Stimulated activated CD8-positive, alpha-beta memory T cell treated with anti-CD3 and anti-CD28 coated beads, Interleukin-12 subunit alpha, Interleukin-12 subunit beta, amount 100 ng/mL, for 4 hours (primary cell): ENCODE measurements at regions not wholly inside any gene's neighbourhood (a gene's known extent, or its start where the extent isn't known, plus 50 kb on each side); places are given as distances from the start of the nearest gene placed in this dataset.

Experiments
- DNase-seq: peaks from one replicate; pipeline ENCODE4 v3.0.0-alpha.2; 2020; ENCODE audit warnings: low read depth

DNA sequence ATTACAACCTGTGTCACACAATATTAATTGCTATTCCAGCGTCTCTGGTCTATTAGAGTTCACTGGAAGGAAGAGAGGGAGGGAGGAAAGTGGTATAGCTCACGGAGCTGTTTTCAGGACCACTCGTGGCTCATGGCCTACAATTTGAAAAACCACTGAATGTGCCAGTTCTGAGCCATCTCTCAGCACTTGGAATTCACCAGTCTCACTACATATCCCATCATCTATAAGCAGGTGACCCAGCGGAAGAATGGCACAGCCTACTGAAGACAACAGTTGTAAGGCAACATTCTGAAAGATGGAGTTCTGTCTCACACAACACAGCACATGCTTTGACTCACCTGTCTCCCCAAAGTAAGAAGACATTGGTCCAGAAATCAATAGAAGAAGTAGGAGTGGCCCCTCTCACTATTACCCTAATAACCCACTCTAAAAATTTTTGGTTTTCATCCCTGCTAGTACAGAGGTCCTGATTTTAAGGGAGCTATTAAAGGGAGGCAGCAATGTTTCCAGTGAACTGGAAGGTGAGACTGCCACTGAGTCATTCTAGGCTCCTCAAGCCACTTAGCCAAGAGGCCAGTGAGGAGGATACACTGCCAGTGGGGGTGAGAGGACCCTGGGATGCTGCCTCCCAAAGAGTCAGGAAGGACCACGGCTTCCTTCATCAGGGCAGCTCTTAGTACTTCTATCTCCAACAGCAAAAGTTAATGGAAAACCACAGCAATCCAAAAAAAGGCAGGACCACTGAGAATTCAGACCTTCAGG lies 50.0 kb upstream of the DOCK9 start:
- no peak for DNase-seq

DNA sequence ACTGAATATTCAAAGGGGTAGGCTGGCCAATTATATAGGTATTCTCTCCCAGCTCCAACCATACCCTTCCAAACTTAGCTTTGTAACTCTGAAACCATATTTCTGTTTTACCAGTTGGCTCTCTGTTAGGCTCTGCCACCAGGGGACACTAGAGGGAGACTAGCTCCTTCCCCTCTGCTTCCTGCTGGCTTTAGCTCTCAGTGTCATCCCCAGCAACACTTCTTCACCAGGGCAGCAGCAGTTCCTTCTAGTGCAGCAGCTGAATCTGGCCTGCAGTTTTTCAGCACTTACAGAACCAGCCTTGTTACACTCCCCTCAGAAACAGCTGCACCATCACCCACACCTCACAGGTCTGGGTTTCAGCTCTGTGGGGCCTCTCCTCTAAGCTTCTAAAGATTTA lies 51.0 kb upstream of the DOCK9 start:
- DNase-seq: no peak

- no peak for DNase-seq
Measured at GRCh38 chr13:99029576-99029975, 51.7 kb upstream of the DOCK9 start.

DNA sequence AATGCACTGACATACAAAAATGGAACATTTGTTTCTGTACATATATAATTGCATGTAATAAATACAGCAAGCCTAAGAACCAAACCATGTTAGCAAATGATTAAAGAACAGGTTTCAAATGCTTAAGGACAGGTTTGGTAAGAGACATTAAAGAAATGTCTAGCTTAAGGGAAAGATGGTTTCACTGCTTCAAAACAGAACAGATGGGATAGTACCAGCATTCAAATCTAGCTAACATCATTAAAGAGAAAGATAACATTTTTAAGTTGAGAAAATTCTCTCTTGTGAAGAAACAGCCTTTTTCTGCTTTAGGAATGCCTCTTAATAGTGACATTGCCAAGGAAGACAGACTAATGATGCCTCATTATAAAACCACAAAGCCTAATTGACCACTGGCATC lies 52.5 kb upstream of the DOCK9 start:
- DNase-seq: no peak

GRCh38 chr13:99031832-99032231 lies 54.0 kb upstream of the DOCK9 start:
- no peak for DNase-seq

- DNase-seq: no peak
Measured at GRCh38 chr13:99033814-99034213, 56.0 kb upstream of the DOCK9 start.

- no peak for DNase-seq
Measured at GRCh38 chr13:99034333-99035085, 56.6 kb upstream of the DOCK9 start.

DNA sequence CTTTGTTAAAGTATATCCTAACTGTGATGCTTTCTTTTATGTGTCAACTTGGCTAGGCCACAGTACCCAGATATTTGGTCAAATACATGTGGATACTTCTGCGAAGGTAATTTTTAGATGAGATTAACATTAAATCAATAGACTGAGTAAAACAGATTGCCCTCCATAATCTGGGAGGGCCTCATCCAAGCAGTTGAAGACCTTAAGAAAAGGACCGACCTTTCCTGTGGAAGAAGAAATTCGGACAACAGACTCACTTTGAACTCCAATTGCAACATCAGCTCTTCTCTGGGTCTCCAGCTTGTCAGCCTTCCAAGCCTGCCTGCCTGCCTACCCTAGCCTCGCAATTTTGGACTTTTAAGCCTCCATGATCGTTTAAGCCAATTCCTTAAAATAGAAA lies 57.9 kb upstream of the DOCK9 start:
- DNase-seq: no peak

GRCh38 chr13:99037756-99038155 lies 59.9 kb upstream of the DOCK9 start:
- no peak for DNase-seq

- no peak for DNase-seq
Measured at GRCh38 chr13:99039718-99040280, 61.9 kb upstream of the DOCK9 start.

- no peak for DNase-seq
Measured at GRCh38 chr13:99040536-99041131, 62.8 kb upstream of the DOCK9 start.

DNA sequence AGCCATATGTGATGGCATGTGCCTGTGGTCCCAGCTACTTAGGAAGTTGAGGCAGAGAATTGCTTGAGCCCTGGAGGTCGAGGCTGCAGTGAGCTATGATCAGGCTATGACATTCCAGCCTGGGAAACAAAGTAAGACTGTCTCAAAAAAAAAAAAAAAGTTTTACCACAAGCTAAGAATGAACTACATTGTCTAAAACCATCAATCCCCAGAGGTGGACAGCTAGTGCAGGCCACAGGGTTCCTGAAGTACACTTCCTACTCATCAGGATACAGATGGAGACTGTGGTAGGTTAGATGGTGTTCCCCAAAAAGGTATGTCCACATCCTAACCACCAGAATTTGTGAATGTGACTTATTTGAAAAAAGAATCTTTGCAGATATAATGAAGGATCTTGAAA lies 63.5 kb upstream of the DOCK9 start:
- no peak for DNase-seq

GRCh38 chr13:99041788-99042187 lies 63.9 kb upstream of the DOCK9 start:
- DNase-seq: no peak

DNA sequence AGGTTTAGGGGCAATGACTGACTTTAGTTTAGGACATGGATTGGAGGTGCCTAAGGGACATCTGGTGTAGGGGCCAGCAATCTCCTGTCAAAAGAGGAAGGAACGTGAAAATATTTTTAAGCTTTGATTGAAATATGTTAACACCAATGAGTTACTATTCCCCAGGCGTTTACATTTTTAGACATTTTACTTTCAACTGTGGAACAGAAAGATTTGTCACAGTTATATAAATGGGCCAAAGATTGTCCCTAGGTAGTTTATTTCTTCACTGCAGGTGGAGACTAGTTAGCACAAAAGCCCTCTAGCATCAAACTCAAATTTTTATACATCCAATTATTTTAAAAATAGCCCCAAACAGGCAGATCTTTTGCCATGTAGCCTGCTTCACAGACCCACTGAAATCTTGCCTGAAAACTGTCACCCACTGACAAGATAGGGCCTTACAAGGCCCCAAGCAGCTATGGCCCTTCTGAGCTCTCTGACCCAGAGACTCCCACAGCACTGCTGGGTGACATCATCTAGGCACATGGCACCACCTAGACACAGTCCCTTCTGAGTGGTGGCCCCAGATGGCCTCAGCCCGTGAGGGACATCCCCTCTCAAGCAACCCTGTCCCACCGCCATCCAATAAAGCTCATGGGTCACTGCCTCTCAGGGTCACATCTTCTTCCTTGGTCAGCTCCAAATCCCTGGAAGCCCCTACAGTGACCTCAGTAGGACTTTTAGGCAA lies 64.8 kb upstream of the DOCK9 start:
- no peak for DNase-seq

DNA sequence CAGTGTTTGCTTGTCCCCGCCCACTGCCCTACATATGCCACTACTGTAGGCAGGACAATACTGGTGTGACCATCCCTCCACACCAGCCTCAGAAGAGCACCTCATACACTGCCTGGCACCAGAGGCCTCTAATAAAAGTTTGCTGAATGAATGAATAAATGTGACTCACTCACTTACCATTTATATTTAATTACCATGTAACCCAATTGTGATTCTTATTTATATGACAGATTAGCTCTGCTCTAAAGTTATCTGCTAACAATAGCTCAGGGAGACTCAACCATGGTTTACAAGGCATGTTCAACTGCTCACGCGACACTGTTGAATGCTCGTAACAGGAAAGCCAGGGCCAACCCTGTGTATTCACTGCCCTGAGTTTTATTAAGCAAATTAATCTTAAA lies 66.0 kb upstream of the DOCK9 start:
- no peak for DNase-seq

DNA sequence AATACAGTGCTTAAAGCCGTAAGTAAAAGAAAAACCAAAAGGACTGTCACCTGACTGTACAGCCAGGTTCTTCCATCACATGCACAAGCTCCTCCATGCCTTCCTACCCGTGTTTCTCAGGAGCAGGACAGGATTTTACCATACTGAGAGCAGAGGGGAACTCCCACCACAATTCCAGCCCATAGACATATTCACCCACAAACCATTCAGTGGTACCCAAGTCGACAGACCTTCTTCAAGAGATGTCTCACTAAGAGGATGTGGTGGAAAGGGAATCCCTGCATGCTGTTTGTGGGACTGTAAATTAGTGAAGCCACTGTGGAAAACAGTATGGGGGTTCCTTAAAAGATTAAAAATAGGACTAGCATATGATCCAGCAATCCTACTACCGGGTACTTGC lies 66.9 kb upstream of the DOCK9 start:
- no peak for DNase-seq

GRCh38 chr13:99045396-99045795 lies 67.5 kb upstream of the DOCK9 start:
- DNase-seq: no peak

DNA sequence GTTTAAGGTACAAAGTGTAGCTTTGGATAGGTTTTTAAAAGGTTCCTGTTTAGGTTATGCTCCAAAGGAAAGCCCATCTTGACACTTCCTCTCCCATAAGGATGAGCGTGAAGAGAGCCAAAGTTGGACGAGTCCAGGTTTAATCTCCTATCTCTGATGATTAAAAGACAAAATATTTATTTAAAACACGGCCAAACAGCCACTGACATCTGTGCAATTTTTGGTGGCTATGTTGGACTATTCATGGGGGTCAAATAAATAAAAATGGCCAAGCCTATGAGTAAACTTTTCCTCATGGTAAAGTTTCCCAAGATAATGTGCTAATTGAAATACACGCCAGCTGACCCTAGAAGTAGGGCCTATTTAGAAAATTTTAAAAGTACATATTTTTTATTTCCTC lies 69.0 kb upstream of the DOCK9 start:
- no peak for DNase-seq

DNA sequence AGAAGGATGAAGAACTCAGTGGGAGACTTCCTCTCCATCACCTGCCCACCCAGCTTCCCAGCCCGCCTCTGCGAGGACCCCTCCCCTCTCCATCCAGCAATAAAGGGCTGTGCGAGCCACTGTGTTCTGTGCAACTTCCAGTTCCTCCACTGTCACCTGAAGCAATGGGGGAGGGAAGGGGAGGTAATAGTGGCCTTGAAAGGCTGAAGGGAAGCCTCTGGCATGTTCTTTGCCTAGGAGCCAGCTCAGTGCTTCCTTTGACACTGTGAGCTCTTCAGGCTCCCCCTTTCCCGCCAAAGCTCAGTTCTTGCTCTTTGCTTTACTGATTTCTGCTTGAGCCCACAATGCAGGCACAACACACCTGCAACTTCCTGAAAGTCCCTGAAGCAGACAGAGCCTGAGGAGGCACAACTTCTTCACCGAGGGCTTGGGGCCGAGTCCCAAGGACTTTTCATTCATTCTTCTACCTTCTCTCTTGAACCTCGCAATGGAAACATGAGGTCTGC lies 73.2 kb upstream of the DOCK9 start:
- DNase-seq: no peak

DNA sequence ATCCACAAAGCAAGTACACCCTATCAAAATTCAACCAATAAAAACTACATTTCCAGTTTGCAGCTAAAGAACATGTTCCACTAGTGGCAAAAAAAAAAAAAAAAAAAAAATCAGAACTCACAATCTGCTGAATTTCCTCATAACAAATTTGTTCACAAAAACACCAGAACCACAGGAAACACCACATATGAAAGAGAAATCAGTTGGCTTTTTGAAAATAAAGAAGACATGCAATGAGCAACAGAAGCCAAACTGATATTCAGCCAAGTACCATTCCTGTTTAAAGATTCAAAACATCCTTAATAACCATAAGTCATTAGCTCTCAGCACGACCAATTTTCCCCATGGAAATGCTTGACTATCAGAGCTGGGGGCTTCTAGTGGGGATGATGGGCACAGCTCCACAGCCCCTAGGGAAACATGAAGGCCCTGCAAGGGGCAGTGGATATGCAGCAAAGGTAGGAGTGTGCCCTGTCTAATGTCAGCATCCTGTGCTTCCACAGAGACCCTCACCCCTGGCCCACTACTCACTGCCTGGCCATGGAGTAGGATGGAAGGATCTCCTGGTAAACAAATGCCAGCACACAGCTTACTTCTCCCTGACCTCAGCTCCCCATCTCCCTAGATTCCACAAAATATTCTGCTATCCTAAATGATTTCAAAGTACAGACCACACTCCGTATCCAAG lies 74.0 kb upstream of the DOCK9 start:
- no peak for DNase-seq

DNA sequence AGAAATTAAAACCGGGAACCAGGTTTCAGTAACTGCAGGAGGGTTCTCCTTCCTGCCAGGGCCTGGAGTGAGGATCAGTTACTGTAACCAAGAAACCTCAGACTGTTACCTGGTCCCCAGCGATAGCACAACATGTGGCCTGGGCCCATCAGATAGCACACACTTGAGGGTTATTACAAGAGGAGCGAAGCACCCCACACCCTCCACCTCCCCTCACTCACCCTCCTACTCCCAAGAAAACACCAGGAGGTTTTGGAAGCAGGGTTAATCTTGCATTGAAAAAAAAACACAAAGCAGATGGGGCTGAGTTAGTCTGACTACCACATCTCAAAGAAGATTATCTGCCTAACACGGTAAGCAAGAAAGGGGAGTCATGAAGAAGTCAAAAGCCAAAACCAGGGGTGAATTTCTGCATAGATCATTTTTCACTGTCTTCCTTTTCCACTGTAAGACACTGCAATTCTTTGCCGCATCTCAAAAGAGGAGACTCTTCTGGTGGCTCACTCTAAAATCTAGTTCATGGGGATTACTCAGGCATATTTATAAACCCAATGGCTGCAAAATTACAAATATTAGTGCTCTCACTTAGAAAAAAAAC lies 75.9 kb upstream of the DOCK9 start:
- no peak for DNase-seq
